ENCODE measurements at regions not wholly inside any gene's neighbourhood (a gene's known extent, or its start where the extent isn't known, plus 50 kb on each side); places are given as distances from the start of the nearest gene placed in this dataset.

DNA sequence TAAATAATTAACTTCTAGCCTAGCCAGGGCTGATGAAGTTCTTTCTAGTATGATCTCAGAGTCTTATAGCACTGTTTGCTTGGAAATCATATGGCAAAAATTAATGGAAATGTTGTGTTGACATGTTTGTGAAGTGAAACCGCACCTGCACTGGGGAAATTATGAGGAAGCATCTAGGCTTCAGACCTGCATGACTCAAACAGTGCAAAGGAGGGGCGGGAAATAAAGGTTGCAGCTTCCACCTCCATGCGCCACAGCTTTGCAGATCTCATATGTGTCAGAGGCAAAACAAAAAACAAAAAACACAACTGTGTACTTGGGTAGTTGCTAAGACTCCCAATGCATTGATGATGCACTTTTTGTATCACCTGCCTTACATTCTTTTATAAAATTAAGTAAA lies 1080.6 kb downstream of the PLA2G4A start:
- no peak overlapping the region for H3K4me3 ChIP-seq (ENCODE audit: low read depth, low read length)
- no peak for DNase-seq (ENCODE audit: low read depth, low spot score)
- ChIA-PET POLR2A (no interaction called here), CTCF (no interaction called here)
- TF ChIP-seq, protein P1, sequence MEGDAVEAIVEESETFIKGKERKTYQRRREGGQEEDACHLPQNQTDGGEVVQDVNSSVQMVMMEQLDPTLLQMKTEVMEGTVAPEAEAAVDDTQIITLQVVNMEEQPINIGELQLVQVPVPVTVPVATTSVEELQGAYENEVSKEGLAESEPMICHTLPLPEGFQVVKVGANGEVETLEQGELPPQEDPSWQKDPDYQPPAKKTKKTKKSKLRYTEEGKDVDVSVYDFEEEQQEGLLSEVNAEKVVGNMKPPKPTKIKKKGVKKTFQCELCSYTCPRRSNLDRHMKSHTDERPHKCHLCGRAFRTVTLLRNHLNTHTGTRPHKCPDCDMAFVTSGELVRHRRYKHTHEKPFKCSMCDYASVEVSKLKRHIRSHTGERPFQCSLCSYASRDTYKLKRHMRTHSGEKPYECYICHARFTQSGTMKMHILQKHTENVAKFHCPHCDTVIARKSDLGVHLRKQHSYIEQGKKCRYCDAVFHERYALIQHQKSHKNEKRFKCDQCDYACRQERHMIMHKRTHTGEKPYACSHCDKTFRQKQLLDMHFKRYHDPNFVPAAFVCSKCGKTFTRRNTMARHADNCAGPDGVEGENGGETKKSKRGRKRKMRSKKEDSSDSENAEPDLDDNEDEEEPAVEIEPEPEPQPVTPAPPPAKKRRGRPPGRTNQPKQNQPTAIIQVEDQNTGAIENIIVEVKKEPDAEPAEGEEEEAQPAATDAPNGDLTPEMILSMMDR (IDR thresholded peaks at IDR 0.05; ENCODE audit: insufficient read depth, low read length, missing control alignments): no peak

DNA sequence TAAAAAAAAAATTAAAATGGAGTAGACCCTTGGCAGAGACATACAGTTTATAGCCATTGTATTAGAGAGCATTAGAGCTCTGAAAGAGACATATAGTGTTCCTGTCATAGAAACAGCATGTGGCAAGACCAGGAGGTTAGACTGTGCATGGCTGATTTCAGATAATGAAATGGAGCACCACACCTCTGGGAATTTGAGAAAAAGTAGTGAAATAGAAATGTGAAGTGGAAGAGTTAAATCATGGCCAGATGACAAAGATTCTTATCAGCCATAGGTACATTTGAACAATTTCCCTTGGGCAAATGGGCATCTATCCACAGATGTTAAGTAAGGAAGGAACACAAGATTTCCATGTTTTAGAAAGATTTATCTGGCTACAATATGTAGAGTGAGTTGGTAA lies 1083.1 kb downstream of the PLA2G4A start:
- POLR2A ChIA-PET: no interaction called here
- CTCF ChIA-PET: no interaction called here
- H3K4me3 ChIP-seq (ENCODE audit: low read depth, low read length): no peak overlapping the region
- DNase-seq (ENCODE audit: low read depth, low spot score): no peak
- TF ChIP-seq, protein P1 (IDR thresholded peaks at IDR 0.05; ENCODE audit: insufficient read depth, low read length, missing control alignments): no peak

DNA sequence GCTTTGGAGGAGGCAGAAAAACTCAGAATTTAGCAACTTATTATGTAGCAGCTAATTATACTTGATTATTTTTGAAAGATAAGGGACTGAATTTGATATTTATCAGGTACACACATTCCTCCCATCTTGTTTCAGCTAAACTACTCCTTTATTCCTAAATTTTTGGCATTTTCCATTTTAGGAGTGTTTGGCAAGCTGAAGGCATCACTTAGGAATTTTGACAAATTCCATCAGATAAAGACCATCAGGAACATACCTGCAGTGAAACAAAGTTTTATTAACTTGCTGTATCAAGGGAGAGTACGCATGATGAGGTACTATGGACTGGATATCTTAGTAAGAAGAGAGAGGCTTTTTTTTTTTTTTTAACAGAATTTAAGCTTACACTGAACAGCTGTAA lies 1092.2 kb downstream of the PLA2G4A start:
- POLR2A ChIA-PET: no interaction called here
- DNase-seq (ENCODE audit: low read depth, low spot score): no peak
- no peak overlapping the region for H3K4me3 ChIP-seq (ENCODE audit: low read depth, low read length)
- CTCF ChIA-PET: no interaction called here
- TF ChIP-seq, protein P1 (IDR thresholded peaks at IDR 0.05; ENCODE audit: insufficient read depth, low read length, missing control alignments): no peak

DNA sequence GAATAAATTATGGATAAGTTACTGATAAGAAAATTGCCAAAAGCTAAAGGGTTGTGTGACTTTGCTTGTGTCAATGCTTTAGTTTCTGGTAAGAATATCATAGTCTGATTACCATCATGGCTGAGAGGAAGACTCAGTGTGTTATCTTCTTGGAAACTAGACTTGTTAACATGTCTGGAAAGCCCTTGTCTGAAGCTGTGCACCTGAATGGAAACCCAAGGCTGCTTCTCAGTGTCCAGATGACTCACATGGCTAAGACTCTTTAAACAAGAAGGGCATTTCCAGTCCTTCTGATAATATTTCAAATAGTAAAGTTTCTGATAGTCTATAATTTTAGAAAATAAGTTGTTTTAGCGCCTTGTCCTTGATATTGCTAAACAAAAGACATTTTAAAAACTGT lies 1092.7 kb downstream of the PLA2G4A start:
- POLR2A ChIA-PET: no interaction called here
- CTCF ChIA-PET: no interaction called here
- TF ChIP-seq, protein P1 (IDR thresholded peaks at IDR 0.05; ENCODE audit: insufficient read depth, low read length, missing control alignments): no peak
- DNase-seq (ENCODE audit: low read depth, low spot score): no peak
- H3K4me3 ChIP-seq (ENCODE audit: low read depth, low read length): no peak overlapping the region

DNA sequence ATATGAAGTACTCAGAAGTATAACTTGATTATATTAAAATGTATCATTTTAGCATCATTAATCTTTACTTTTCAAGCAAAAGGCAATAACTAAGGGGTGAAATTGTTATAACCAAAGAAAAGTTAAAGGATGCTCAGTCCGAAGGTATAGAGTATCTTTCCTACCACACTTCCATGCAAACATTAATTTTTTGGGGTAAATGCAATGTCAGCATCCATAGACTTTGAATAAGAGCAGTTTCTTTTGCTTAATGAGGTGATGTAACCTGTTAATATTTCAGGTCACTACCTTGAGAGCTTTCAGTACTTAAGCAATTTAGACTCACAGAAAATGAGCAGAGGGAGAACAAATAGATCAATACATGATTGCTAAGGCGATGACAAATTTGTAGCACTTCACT lies 1093.5 kb downstream of the PLA2G4A start:
- no peak overlapping the region for H3K4me3 ChIP-seq (ENCODE audit: low read depth, low read length)
- no peak for DNase-seq (ENCODE audit: low read depth, low spot score)
- TF ChIP-seq, protein P1 (IDR thresholded peaks at IDR 0.05; ENCODE audit: insufficient read depth, low read length, missing control alignments): no peak
- POLR2A ChIA-PET: no interaction called here
- CTCF ChIA-PET: no interaction called here

DNA sequence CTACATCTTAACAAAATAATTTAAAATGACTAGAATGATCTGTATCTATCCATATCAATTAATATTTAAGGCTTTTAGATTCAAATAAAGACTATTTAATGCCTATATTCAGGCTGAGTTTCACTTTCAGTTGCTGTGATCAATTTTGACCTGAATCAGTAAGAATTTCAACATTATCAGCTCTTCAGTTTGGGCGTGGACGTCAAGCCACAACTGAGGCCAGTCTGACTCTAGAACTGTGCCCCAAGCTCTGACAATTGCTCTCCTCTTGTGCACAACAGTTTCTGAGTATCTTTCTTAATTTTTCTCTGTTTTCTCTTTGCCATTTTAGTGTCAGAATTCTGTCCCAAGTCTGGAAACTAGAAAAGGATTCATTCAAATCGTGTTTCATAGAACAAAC lies 1095.5 kb downstream of the PLA2G4A start:
- no peak for DNase-seq (ENCODE audit: low read depth, low spot score)
- POLR2A ChIA-PET: no interaction called here
- H3K4me3 ChIP-seq (ENCODE audit: low read depth, low read length): no peak overlapping the region
- TF ChIP-seq, protein P1 (IDR thresholded peaks at IDR 0.05; ENCODE audit: insufficient read depth, low read length, missing control alignments): no peak
- CTCF ChIA-PET: no interaction called here
